MM.1S (cell line): ENCODE measurements at regions not wholly inside any gene's neighbourhood (a gene's known extent, or its start where the extent isn't known, plus 50 kb on each side); places are given as distances from the start of the nearest gene placed in this dataset.

ENCODE experiments used
- DNase-seq: peaks from one replicate; pipeline ENCODE4 v3.0.0-alpha.2; 2015
- H2AFZ ChIP-seq: fragments of 300-600 bp; sonication (generic); 2 replicates; pipeline ENCODE4 v1.6.0; 2016; ENCODE audit warnings: antibody characterized with exemption, low read length
- H3F3A ChIP-seq: fragments of 300-600 bp; sonication (generic); 2 replicates; pipeline ENCODE4 v1.6.1; 2016; ENCODE audit warnings: mild to moderate bottlenecking, antibody characterized with exemption, low read length, moderate library complexity, mixed read lengths; ENCODE audit not compliant: insufficient read depth
- H3K27ac ChIP-seq: fragments of 300-600 bp; sonication (generic); 2 replicates; pipeline ENCODE4 v1.5.1; 2016; ENCODE audit warnings: mild to moderate bottlenecking, low read length
- H3K27me3 ChIP-seq: fragments of 300-600 bp; sonication (generic); replicated peaks from 2 replicates; pipeline ENCODE4 v1.6.0; 2016; ENCODE audit warnings: low read length; ENCODE audit not compliant: insufficient read depth
- H3K36me3 ChIP-seq: fragments of 300-600 bp; sonication (generic); replicated peaks from 2 replicates; pipeline ENCODE4 v1.6.1; 2016; ENCODE audit warnings: mild to moderate bottlenecking, low read length, mixed read lengths; ENCODE audit not compliant: insufficient read depth
- H3K4me1 ChIP-seq: fragments of 300-600 bp; sonication (generic); 2 replicates; pipeline ENCODE4 v1.6.1; 2016; ENCODE audit warnings: low read length, mixed read lengths
- H3K4me2 ChIP-seq: fragments of 300-600 bp; sonication (generic); 2 replicates; pipeline ENCODE4 v1.6.0; 2016; ENCODE audit warnings: low read depth, low read length
- H3K4me3 ChIP-seq: fragments of 300-600 bp; sonication (generic); 2 replicates; pipeline ENCODE4 v1.5.1; 2016; ENCODE audit warnings: low read length, mixed read lengths
- H3K79me2 ChIP-seq: fragments of 300-600 bp; sonication (generic); 2 replicates; pipeline ENCODE4 v1.6.1; 2016; ENCODE audit warnings: mixed run types, low read length, mixed read lengths
- H3K9ac ChIP-seq: fragments of 300-600 bp; sonication (generic); 2 replicates; pipeline ENCODE4 v1.6.1; 2016; ENCODE audit warnings: low read length, mixed read lengths
- H3K9me2 ChIP-seq: fragments of 300-600 bp; sonication (generic); replicated peaks from 2 replicates; pipeline ENCODE4 v1.6.1; 2016; ENCODE audit warnings: mild to moderate bottlenecking, low read length, mixed read lengths; ENCODE audit not compliant: insufficient read depth
- H3K9me3 ChIP-seq: fragments of 300-600 bp; sonication (generic); replicated peaks from 2 replicates; pipeline ENCODE4 v1.6.1; 2016; ENCODE audit warnings: mild to moderate bottlenecking, low read length, mixed read lengths; ENCODE audit not compliant: insufficient read depth
- H4K20me1 ChIP-seq: fragments of 300-600 bp; sonication (generic); 2 replicates; pipeline ENCODE4 v1.6.1; 2016; ENCODE audit warnings: mild to moderate bottlenecking, low read length, moderate library complexity, mixed read lengths; ENCODE audit not compliant: insufficient read depth
- CTCF ChIP-seq: fragments of 300-600 bp; sonication (generic); IDR thresholded peaks from 2 replicates; pipeline ENCODE4 v1.5.1; 2016; ENCODE audit warnings: antibody characterized with exemption, low read length, mixed read lengths
- EZH2 ChIP-seq: fragments of 300-600 bp; sonication (generic); optimal IDR thresholded peaks from 2 replicates; pipeline ENCODE3; 2017; ENCODE audit warnings: low read depth, mild to moderate bottlenecking, antibody characterized with exemption, low read length, mixed read lengths
- EZH2phosphoT487 ChIP-seq: fragments of 300-600 bp; sonication (generic); IDR thresholded peaks from 2 replicates; pipeline ENCODE4 v1.6.1; 2018; ENCODE audit warnings: antibody characterized with exemption, low read length

GRCh38 chr6:82097676-82098075 is 149.9 kb downstream of the IBTK start:
- H3F3A ChIP-seq = no peaks in the 10 kb centered on the region
- no peaks in the 10 kb centered on the region for H3K79me2 ChIP-seq
- no peak overlapping the region for H3K27ac ChIP-seq
- no peak for TF ChIP-seq EZH2
- TF ChIP-seq CTCF = no peak
- no peak for TF ChIP-seq EZH2phosphoT487
- no peak overlapping the region for H3K4me3 ChIP-seq
- no peaks in the 10 kb centered on the region for H3K4me1 ChIP-seq
- no peaks in the 10 kb centered on the region for H3K36me3 ChIP-seq
- no peak for DNase-seq
- H3K27me3 ChIP-seq = no peaks in the 10 kb centered on the region
- H2AFZ ChIP-seq = no peak overlapping the region
- no peaks in the 10 kb centered on the region for H4K20me1 ChIP-seq
- no peak overlapping the region for H3K9ac ChIP-seq
- no peaks in the 10 kb centered on the region for H3K9me3 ChIP-seq
- H3K4me2 ChIP-seq = no peak overlapping the region
- no peaks in the 10 kb centered on the region for H3K9me2 ChIP-seq

DNA sequence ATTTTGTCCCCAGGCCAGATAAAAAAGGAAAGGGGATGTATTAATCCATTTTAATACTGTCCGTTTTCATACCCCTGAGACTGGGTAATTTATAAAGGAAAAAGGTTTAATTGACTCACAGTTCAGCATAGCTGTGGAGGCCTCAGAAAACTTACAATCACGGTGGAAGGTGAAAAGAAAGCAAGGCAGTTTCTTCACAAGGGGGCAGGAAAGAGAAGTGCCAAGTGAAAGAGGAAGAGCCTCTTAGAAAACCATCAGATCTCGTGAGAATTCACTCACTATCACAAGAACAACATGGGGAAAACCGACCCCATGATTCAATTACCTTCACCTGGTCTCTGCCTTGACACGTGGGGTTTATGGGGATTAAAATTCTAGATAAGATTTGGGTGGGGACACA is 152.5 kb downstream of the IBTK start:
- no peaks in the 10 kb centered on the region for H3F3A ChIP-seq
- no peaks in the 10 kb centered on the region for H3K27me3 ChIP-seq
- no peaks in the 10 kb centered on the region for H3K9me3 ChIP-seq
- H3K27ac ChIP-seq = no peak overlapping the region
- no peak overlapping the region for H3K9ac ChIP-seq
- H3K4me3 ChIP-seq = no peak overlapping the region
- no peaks in the 10 kb centered on the region for H3K79me2 ChIP-seq
- no peaks in the 10 kb centered on the region for H3K4me1 ChIP-seq
- no peak for TF ChIP-seq EZH2
- no peak for TF ChIP-seq EZH2phosphoT487
- TF ChIP-seq CTCF = no peak
- H4K20me1 ChIP-seq = no peaks in the 10 kb centered on the region
- DNase-seq = no peak
- H3K9me2 ChIP-seq = no peaks in the 10 kb centered on the region
- no peak overlapping the region for H3K4me2 ChIP-seq
- no peaks in the 10 kb centered on the region for H3K36me3 ChIP-seq
- no peak overlapping the region for H2AFZ ChIP-seq

- no peak overlapping the region for H2AFZ ChIP-seq
- no peak overlapping the region for H3K4me3 ChIP-seq
- H3K36me3 ChIP-seq = no peaks in the 10 kb centered on the region
- H3K79me2 ChIP-seq = no peaks in the 10 kb centered on the region
- no peaks in the 10 kb centered on the region for H3F3A ChIP-seq
- DNase-seq = no peak
- H3K4me1 ChIP-seq = no peaks in the 10 kb centered on the region
- no peak overlapping the region for H3K4me2 ChIP-seq
- no peak for TF ChIP-seq EZH2phosphoT487
- H4K20me1 ChIP-seq = no peaks in the 10 kb centered on the region
- H3K27me3 ChIP-seq = no peaks in the 10 kb centered on the region
- no peaks in the 10 kb centered on the region for H3K9me2 ChIP-seq
- no peaks in the 10 kb centered on the region for H3K9me3 ChIP-seq
- no peak overlapping the region for H3K27ac ChIP-seq
- no peak overlapping the region for H3K9ac ChIP-seq
Observed at GRCh38 chr6:82094166-82094806, 153.3 kb downstream of the IBTK start.

DNA sequence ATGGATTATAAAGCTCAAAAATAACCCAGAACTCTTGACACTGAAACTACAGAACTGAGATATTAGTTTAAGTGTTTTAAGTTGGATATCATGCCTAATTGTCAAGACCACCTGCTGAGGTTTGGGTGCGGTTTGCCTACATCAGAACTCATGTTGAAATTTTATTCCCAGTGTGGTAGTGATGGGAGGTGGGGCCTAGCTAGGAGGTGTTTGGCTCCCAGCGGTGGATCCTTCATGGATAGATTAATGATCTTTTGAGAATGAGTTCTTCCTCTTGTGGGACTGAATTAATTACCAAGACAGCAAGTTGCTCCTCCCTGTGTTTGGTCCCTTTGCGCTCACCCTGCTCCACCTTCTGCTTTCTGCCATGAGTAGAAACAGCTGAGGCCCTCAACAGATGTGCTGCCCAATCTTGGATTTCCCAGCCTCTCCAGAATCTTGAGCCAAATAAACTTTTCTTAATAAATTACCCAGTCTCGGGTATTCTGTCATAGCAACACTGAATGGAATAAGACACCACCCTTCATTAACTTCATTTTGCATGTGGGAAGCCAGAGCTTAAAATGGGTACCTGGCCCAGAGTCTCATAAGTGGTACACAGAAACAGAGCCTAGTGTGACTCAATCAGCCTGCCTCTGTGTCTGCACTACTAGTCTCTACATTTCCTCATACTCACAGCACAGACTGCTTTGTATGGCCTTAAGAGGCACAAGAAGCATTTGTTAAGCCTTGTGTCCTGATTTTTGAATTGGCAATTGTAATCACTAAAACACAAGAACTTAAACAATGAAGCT is 158.4 kb downstream of the IBTK start:
- H2AFZ ChIP-seq = no peak overlapping the region
- H3K4me2 ChIP-seq = no peak overlapping the region

More for the DNA sequence above, 158.4 kb downstream of the IBTK start:
- DNase-seq = no peak
- Histone ChIP-seq H3K4me3 (no peak overlapping the region), H4K20me1 (no peaks in the 10 kb centered on the region), H3K9me2 (no peaks in the 10 kb centered on the region), H3K9ac (no peak overlapping the region), H3K36me3 (no peaks in the 10 kb centered on the region), H3K9me3 (no peaks in the 10 kb centered on the region), H3K79me2 (no peaks in the 10 kb centered on the region), H3K4me1 (no peaks in the 10 kb centered on the region), H3K27ac (no peak overlapping the region), H3K27me3 (no peaks in the 10 kb centered on the region), H3F3A (no peaks in the 10 kb centered on the region)
- TF ChIP-seq EZH2 (no peak), EZH2phosphoT487 (no peak), CTCF (no peak)
